Body of pancreas (tissue), 4 donors: ENCODE measurements at regions not wholly inside any gene's neighbourhood (a gene's known extent, or its start where the extent isn't known, plus 50 kb on each side); places are given as distances from the start of the nearest gene placed in this dataset.

Experiments
- CTCF ChIP-seq, 7 experiments: fragments of 450-650 bp in 4 of 7; fragments of 200-600 bp in 3 of 7; sonication (generic) in 3 of 7; IDR thresholded peaks; one replicate each; pipeline ENCODE4 v1.5.1; 2016 to 2019; ENCODE audit warnings: antibody characterized with exemption in 7 of 7
- POLR2A ChIP-seq, 3 donors: fragments of 450-650 bp; IDR thresholded peaks; one replicate each; pipeline ENCODE4 v1.6.1; 2016; ENCODE audit warnings: antibody characterized with exemption in 3 of 3, mild to moderate bottlenecking in 2 of 3

- TF ChIP-seq POLR2A (IDR thresholded peaks at IDR 0.05) (no peak), CTCF (IDR thresholded peaks at IDR 0.05) (no peak)
Measured at GRCh38 chr1:216809649-216810048, 86.4 kb upstream of the ESRRG start.
